CD4-positive, CD25-positive, alpha-beta regulatory T cell (primary cell): ENCODE measurements at regions not wholly inside any gene's neighbourhood (a gene's known extent, or its start where the extent isn't known, plus 50 kb on each side); places are given as distances from the start of the nearest gene placed in this dataset.

Experiments
- ATAC-seq, 2 donors: fragments of 150-1000 bp; cut with Tn5 transposase; one replicate each; pipeline ENCODE4 v1.10.0; 2021; ENCODE audit warnings: low read depth in 2 of 2, moderate number of reproducible peaks in 2 of 2, moderate library complexity in 1 of 2
- DNase-seq, 3 donors: peaks; one replicate each; pipeline versions ENCODE4 v3.0.0 to v3.0.0-alpha.2; 2012 to 2022; ENCODE audit warnings: mixed read lengths in 1 of 3
- H3K27ac ChIP-seq: one replicate; pipeline ENCODE4 v1.7.0; 2013; ENCODE audit warnings: mild to moderate bottlenecking, low read length; ENCODE audit not compliant: insufficient read depth, poor library complexity, severe bottlenecking
- H3K27me3 ChIP-seq: one replicate; pipeline ENCODE4 v1.7.0; 2013; ENCODE audit warnings: low read length; ENCODE audit not compliant: control insufficient read depth, insufficient read depth
- H3K36me3 ChIP-seq: one replicate; pipeline ENCODE4 v1.7.0; 2013; ENCODE audit warnings: mild to moderate bottlenecking, low read length, moderate library complexity; ENCODE audit not compliant: control insufficient read depth, insufficient read depth
- H3K4me1 ChIP-seq: 2 replicates; pipeline ENCODE4 v1.7.0; 2013; ENCODE audit warnings: mild to moderate bottlenecking, low read length; ENCODE audit not compliant: insufficient read depth, control insufficient read depth, poor library complexity, severe bottlenecking
- H3K4me3 ChIP-seq: one replicate; pipeline ENCODE4 v1.7.0; 2013; ENCODE audit warnings: low read depth, mild to moderate bottlenecking, low read length, moderate library complexity
- H3K9me3 ChIP-seq, 2 experiments: 1 replicate in 1 of 2; 2 replicates in 1 of 2; pipeline ENCODE4 v1.7.0; 2013; ENCODE audit warnings: low read length in 2 of 2, mild to moderate bottlenecking in 1 of 2, moderate library complexity in 1 of 2; ENCODE audit not compliant: control insufficient read depth in 2 of 2
- H3K27ac Mint-ChIP-seq, 3 donors: one replicate each; pipeline ENCODE4 v1.8.0; 2020 to 2022; ENCODE audit warnings: mild to moderate bottlenecking in 3 of 3, mixed read lengths in 3 of 3, moderate library complexity in 2 of 3
- H3K27me3 Mint-ChIP-seq: one replicate; pipeline ENCODE4 v1.8.0; 2022; ENCODE audit warnings: mild to moderate bottlenecking, mixed read lengths
- H3K36me3 Mint-ChIP-seq: one replicate; pipeline ENCODE4 v1.8.0; 2020; ENCODE audit warnings: mixed read lengths
- H3K4me1 Mint-ChIP-seq, 4 donors: one replicate each; pipeline ENCODE4 v1.8.0; 2020 to 2022; ENCODE audit warnings: mixed read lengths in 4 of 4, mild to moderate bottlenecking in 1 of 4
- H3K4me3 Mint-ChIP-seq, 4 donors: one replicate each; pipeline ENCODE4 v1.8.0; 2020 to 2022; ENCODE audit warnings: mild to moderate bottlenecking in 4 of 4, mixed read lengths in 4 of 4, moderate library complexity in 3 of 4
- H3K9me3 Mint-ChIP-seq, 7 donors: one replicate each; pipeline ENCODE4 v1.8.0; 2020 to 2022; ENCODE audit warnings: mixed read lengths in 7 of 7, mild to moderate bottlenecking in 3 of 7, moderate library complexity in 2 of 7

- no peak overlapping the region for H3K4me3 Mint-ChIP-seq
- H3K27me3 Mint-ChIP-seq = no peaks in the 10 kb centered on the region
- H3K27ac ChIP-seq = no peak overlapping the region
- no peaks in the 10 kb centered on the region for H3K27me3 ChIP-seq
- H3K4me1 ChIP-seq = no peaks in the 10 kb centered on the region
- ATAC-seq (no peak), DNase-seq (no peak)
- H3K36me3 Mint-ChIP-seq = no peaks in the 10 kb centered on the region
- H3K9me3 Mint-ChIP-seq = peaks cover 0 to 3% (median 0%) of the 10 kb centered on the region in 7 donors
- H3K36me3 ChIP-seq = no peaks in the 10 kb centered on the region
- H3K4me1 Mint-ChIP-seq = no peaks in the 10 kb centered on the region
- H3K4me3 ChIP-seq = no peak overlapping the region
- no peaks in the 10 kb centered on the region for H3K9me3 ChIP-seq
- no peak overlapping the region for H3K27ac Mint-ChIP-seq
Observed at GRCh38 chr4:155512817-155513216, 136.1 kb upstream of the MAP9 start.

- H3K36me3 Mint-ChIP-seq = no peaks in the 10 kb centered on the region
- no peak overlapping the region for H3K27ac ChIP-seq
Observed at GRCh38 chr4:155512046-155512445, 135.3 kb upstream of the MAP9 start.

GRCh38 chr4:155510771-155511170 is 134.0 kb upstream of the MAP9 start:
- no peaks in the 10 kb centered on the region for H3K4me1 Mint-ChIP-seq

More at GRCh38 chr4:155512046-155512445, 135.3 kb upstream of the MAP9 start:
- Histone ChIP-seq H3K36me3 (no peaks in the 10 kb centered on the region), H3K4me1 (no peaks in the 10 kb centered on the region), H3K27me3 (no peaks in the 10 kb centered on the region), H3K4me3 (no peak overlapping the region), H3K9me3 (no peaks in the 10 kb centered on the region)
- Mint-ChIP-seq H3K4me1 (no peaks in the 10 kb centered on the region), H3K9me3 (peaks cover 0 to 4% (median 0%) of the 10 kb centered on the region in 7 donors), H3K27ac (no peak overlapping the region), H3K4me3 (no peak overlapping the region), H3K27me3 (no peaks in the 10 kb centered on the region)
- ATAC-seq (no peak), DNase-seq (no peak)

GRCh38 chr4:155509555-155509954 is 132.8 kb upstream of the MAP9 start:
- Histone ChIP-seq H3K27me3 (no peaks in the 10 kb centered on the region), H3K4me1 (no peaks in the 10 kb centered on the region), H3K36me3 (no peaks in the 10 kb centered on the region), H3K27ac (no peak overlapping the region), H3K4me3 (no peak overlapping the region), H3K9me3 (no peaks in the 10 kb centered on the region)
- Mint-ChIP-seq H3K36me3 (no peaks in the 10 kb centered on the region), H3K9me3 (peaks cover 0 to 4% (median 0%) of the 10 kb centered on the region in 7 donors), H3K27me3 (no peaks in the 10 kb centered on the region), H3K4me1 (no peaks in the 10 kb centered on the region), H3K27ac (no peak overlapping the region), H3K4me3 (no peak overlapping the region)
- no peak for DNase-seq
- ATAC-seq = no peak

More at GRCh38 chr4:155510771-155511170, 134.0 kb upstream of the MAP9 start:
- Histone ChIP-seq H3K27ac (no peak overlapping the region), H3K4me3 (no peak overlapping the region), H3K36me3 (no peaks in the 10 kb centered on the region), H3K4me1 (no peaks in the 10 kb centered on the region), H3K9me3 (no peaks in the 10 kb centered on the region), H3K27me3 (no peaks in the 10 kb centered on the region)
- DNase-seq (no peak), ATAC-seq (no peak)
- H3K27ac Mint-ChIP-seq = no peak overlapping the region
- no peaks in the 10 kb centered on the region for H3K36me3 Mint-ChIP-seq
- H3K4me3 Mint-ChIP-seq = no peak overlapping the region
- H3K9me3 Mint-ChIP-seq = peaks cover 0 to 4% (median 0%) of the 10 kb centered on the region in 7 donors
- H3K27me3 Mint-ChIP-seq = no peaks in the 10 kb centered on the region

- H3K4me1 Mint-ChIP-seq = no peaks in the 10 kb centered on the region
- H3K9me3 Mint-ChIP-seq = peaks cover 0 to 4% (median 0%) of the 10 kb centered on the region in 7 donors
Observed at GRCh38 chr4:155506745-155507144, 130.0 kb upstream of the MAP9 start.

GRCh38 chr4:155505321-155505720 is 128.6 kb upstream of the MAP9 start:
- H3K27ac ChIP-seq = no peak overlapping the region
- Mint-ChIP-seq H3K36me3 (no peaks in the 10 kb centered on the region), H3K27ac (no peak overlapping the region), H3K9me3 (peaks cover 0 to 2% (median 0%) of the 10 kb centered on the region in 7 donors), H3K27me3 (no peaks in the 10 kb centered on the region), H3K4me3 (no peak overlapping the region), H3K4me1 (no peaks in the 10 kb centered on the region)
- no peak for ATAC-seq
- H3K27me3 ChIP-seq = no peaks in the 10 kb centered on the region
- DNase-seq = no peak
- no peaks in the 10 kb centered on the region for H3K9me3 ChIP-seq
- no peaks in the 10 kb centered on the region for H3K36me3 ChIP-seq
- no peak overlapping the region for H3K4me3 ChIP-seq
- no peaks in the 10 kb centered on the region for H3K4me1 ChIP-seq

More at GRCh38 chr4:155506745-155507144, 130.0 kb upstream of the MAP9 start:
- H3K27me3 ChIP-seq = no peaks in the 10 kb centered on the region
- no peaks in the 10 kb centered on the region for H3K9me3 ChIP-seq
- no peaks in the 10 kb centered on the region for H3K36me3 Mint-ChIP-seq
- no peaks in the 10 kb centered on the region for H3K27me3 Mint-ChIP-seq
- H3K4me1 ChIP-seq = no peaks in the 10 kb centered on the region
- H3K4me3 ChIP-seq = no peak overlapping the region
- H3K4me3 Mint-ChIP-seq = no peak overlapping the region
- no peak for DNase-seq
- H3K36me3 ChIP-seq = no peaks in the 10 kb centered on the region
- no peak overlapping the region for H3K27ac Mint-ChIP-seq
- H3K27ac ChIP-seq = no peak overlapping the region
- ATAC-seq = no peak

GRCh38 chr4:155497306-155497705 is 120.5 kb upstream of the MAP9 start:
- H3K4me1 ChIP-seq = no peaks in the 10 kb centered on the region
- H3K27me3 ChIP-seq = no peaks in the 10 kb centered on the region
- no peak overlapping the region for H3K27ac ChIP-seq
- DNase-seq (no peak), ATAC-seq (no peak)
- no peaks in the 10 kb centered on the region for H3K36me3 ChIP-seq
- no peak overlapping the region for H3K4me3 Mint-ChIP-seq
- no peaks in the 10 kb centered on the region for H3K9me3 ChIP-seq
- H3K4me1 Mint-ChIP-seq = no peaks in the 10 kb centered on the region
- H3K4me3 ChIP-seq = no peak overlapping the region
- peaks cover 0 to 3% (median 0%) of the 10 kb centered on the region in 7 donors for H3K9me3 Mint-ChIP-seq
- H3K27ac Mint-ChIP-seq = no peak overlapping the region
- H3K36me3 Mint-ChIP-seq = no peaks in the 10 kb centered on the region
- H3K27me3 Mint-ChIP-seq = no peaks in the 10 kb centered on the region

- H3K27me3 Mint-ChIP-seq = no peaks in the 10 kb centered on the region
- Histone ChIP-seq H3K4me1 (no peaks in the 10 kb centered on the region), H3K4me3 (no peak overlapping the region), H3K27me3 (no peaks in the 10 kb centered on the region), H3K9me3 (no peaks in the 10 kb centered on the region), H3K36me3 (no peaks in the 10 kb centered on the region), H3K27ac (no peak overlapping the region)
- no peak for ATAC-seq
- no peak for DNase-seq
- H3K4me3 Mint-ChIP-seq = no peak overlapping the region
- H3K4me1 Mint-ChIP-seq = no peaks in the 10 kb centered on the region
- H3K9me3 Mint-ChIP-seq = peaks cover 0 to 3% (median 0%) of the 10 kb centered on the region in 7 donors
- no peak overlapping the region for H3K27ac Mint-ChIP-seq
- H3K36me3 Mint-ChIP-seq = no peaks in the 10 kb centered on the region
Observed at GRCh38 chr4:155496294-155496626, 119.5 kb upstream of the MAP9 start.
